ENCODE measurements at regions not wholly inside any gene's neighbourhood (a gene's known extent, or its start where the extent isn't known, plus 50 kb on each side); places are given as distances from the start of the nearest gene placed in this dataset.

- no peaks in the 10 kb centered on the region for H3K27me3 Mint-ChIP-seq (ENCODE audit: unreplicated experiment)
- H3K36me3 Mint-ChIP-seq (ENCODE audit: low read depth, unreplicated experiment): no peaks in the 10 kb centered on the region
- DNase-seq (ENCODE audit: low spot score): no peak
- TF ChIP-seq CTCF (IDR thresholded peaks at IDR 0.05; ENCODE audit: unreplicated experiment): no peak
- no peak overlapping the region for H3K4me3 Mint-ChIP-seq (ENCODE audit: unreplicated experiment)
- H3K27ac Mint-ChIP-seq (ENCODE audit: unreplicated experiment): no peak overlapping the region
- H3K9me3 Mint-ChIP-seq (ENCODE audit: unreplicated experiment): no peaks in the 10 kb centered on the region
- no peaks in the 10 kb centered on the region for H3K4me1 Mint-ChIP-seq (ENCODE audit: unreplicated experiment)
These were observed 257.4 kb upstream of the TRPC7 start for GRCh38 chr5:136622747-136623146.

DNA sequence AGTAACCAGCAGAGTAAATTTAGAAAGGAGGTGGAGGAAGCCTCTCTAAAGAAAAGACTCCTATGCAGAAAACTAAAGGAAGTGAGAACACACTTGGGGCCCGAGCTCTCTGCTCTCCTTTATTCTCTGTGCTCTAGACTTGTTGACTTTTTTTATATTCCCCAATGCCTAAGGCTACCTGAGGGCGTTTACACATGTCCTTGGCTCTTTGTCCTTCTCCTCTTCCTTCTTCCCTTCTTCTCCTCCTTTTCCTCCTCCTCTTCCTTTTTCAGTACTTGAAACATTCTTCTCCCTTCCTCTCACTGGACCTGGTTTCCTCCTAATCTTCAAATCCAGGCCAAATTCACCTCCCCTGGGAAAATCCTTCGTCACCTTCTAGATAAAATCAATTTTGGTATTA is 256.4 kb upstream of the TRPC7 start:
- no peaks in the 10 kb centered on the region for H3K9me3 Mint-ChIP-seq (ENCODE audit: unreplicated experiment)
- H3K27ac Mint-ChIP-seq (ENCODE audit: unreplicated experiment): peak overlapping the region; percentile 65
- no peak for TF ChIP-seq CTCF (IDR thresholded peaks at IDR 0.05; ENCODE audit: unreplicated experiment)
- H3K4me1 Mint-ChIP-seq (ENCODE audit: unreplicated experiment): no peaks in the 10 kb centered on the region
- DNase-seq (ENCODE audit: low spot score): no peak
- no peak overlapping the region for H3K4me3 Mint-ChIP-seq (ENCODE audit: unreplicated experiment)
- H3K36me3 Mint-ChIP-seq (ENCODE audit: low read depth, unreplicated experiment): no peaks in the 10 kb centered on the region
- H3K27me3 Mint-ChIP-seq (ENCODE audit: unreplicated experiment): no peaks in the 10 kb centered on the region

DNA sequence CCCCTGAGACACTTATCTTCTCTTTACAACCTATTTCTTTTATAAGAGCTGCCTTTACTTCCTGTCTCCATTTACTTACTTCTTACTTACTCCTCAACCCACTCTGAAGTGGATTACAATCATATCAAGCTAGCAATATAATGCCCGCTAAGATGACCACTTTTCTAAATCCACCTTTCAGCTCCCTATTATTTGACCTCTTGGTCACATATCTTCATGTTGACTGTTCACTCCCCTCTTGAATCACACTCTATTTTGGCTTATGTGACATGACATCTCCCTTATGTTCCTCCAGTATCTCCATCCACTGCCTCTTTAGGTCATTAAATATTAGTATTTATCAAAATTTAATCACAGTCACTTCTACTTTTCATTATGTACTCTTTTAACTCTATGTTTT is 255.3 kb upstream of the TRPC7 start:
- no peak for DNase-seq (ENCODE audit: low spot score)
- TF ChIP-seq CTCF (IDR thresholded peaks at IDR 0.05; ENCODE audit: unreplicated experiment): no peak
- Mint-ChIP-seq H3K27ac (ENCODE audit: unreplicated experiment) (no peak overlapping the region), H3K4me1 (ENCODE audit: unreplicated experiment) (no peaks in the 10 kb centered on the region), H3K9me3 (ENCODE audit: unreplicated experiment) (no peaks in the 10 kb centered on the region), H3K36me3 (ENCODE audit: low read depth, unreplicated experiment) (no peaks in the 10 kb centered on the region), H3K27me3 (ENCODE audit: unreplicated experiment) (no peaks in the 10 kb centered on the region), H3K4me3 (ENCODE audit: unreplicated experiment) (no peak overlapping the region)

GRCh38 chr5:136620016-136620419 is 254.7 kb upstream of the TRPC7 start:
- no peaks in the 10 kb centered on the region for H3K4me1 Mint-ChIP-seq (ENCODE audit: unreplicated experiment)
- no peak for TF ChIP-seq CTCF (IDR thresholded peaks at IDR 0.05; ENCODE audit: unreplicated experiment)
- DNase-seq (ENCODE audit: low spot score): no peak
- no peak overlapping the region for H3K27ac Mint-ChIP-seq (ENCODE audit: unreplicated experiment)
- no peaks in the 10 kb centered on the region for H3K27me3 Mint-ChIP-seq (ENCODE audit: unreplicated experiment)
- no peak overlapping the region for H3K4me3 Mint-ChIP-seq (ENCODE audit: unreplicated experiment)
- no peaks in the 10 kb centered on the region for H3K36me3 Mint-ChIP-seq (ENCODE audit: low read depth, unreplicated experiment)
- no peaks in the 10 kb centered on the region for H3K9me3 Mint-ChIP-seq (ENCODE audit: unreplicated experiment)

DNA sequence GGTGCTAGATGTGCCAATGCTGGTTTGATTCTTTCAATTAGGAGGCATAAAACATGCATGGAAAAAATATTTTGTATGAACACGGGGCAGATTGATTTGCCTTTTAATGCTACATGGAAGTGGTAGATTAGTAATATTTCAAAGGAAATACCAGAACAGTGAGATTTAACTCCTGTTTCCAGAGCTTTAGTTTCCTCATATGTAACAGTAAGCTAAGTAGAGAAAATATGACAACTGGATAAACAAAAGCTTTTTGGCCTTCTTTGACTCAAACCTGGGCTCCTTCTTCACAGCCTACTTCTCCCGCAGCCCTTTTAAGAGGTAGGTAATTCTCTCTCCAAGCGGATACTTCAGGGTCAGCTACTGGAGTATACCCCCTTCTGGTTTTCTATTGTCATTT is 254.2 kb upstream of the TRPC7 start:
- no peak for DNase-seq (ENCODE audit: low spot score)
- Mint-ChIP-seq H3K27ac (ENCODE audit: unreplicated experiment) (no peak overlapping the region), H3K36me3 (ENCODE audit: low read depth, unreplicated experiment) (no peaks in the 10 kb centered on the region), H3K9me3 (ENCODE audit: unreplicated experiment) (no peaks in the 10 kb centered on the region), H3K4me3 (ENCODE audit: unreplicated experiment) (no peak overlapping the region), H3K4me1 (ENCODE audit: unreplicated experiment) (no peaks in the 10 kb centered on the region), H3K27me3 (ENCODE audit: unreplicated experiment) (no peaks in the 10 kb centered on the region)
- no peak for TF ChIP-seq CTCF (IDR thresholded peaks at IDR 0.05; ENCODE audit: unreplicated experiment)
